IMR-90 (cell line): ENCODE measurements at regions not wholly inside any gene's neighbourhood (a gene's known extent, or its start where the extent isn't known, plus 50 kb on each side); places are given as distances from the start of the nearest gene placed in this dataset.

Experiments used
- ATAC-seq: fragments of 200-7000 bp; cut with Tn5 transposase; 2 replicates; pipeline ENCODE4 v1.9.1; 2020; ENCODE audit warnings: low read depth, mild to moderate bottlenecking, moderate library complexity
- BruUV-seq: library from RNA; stranded (reverse); fragments of 400-500 nt; replicated peaks from 2 replicates; lab custom pipeline; 2021; lab: Mats Ljungman, UMichigan
- CTCF ChIA-PET: fragments of 300-600 bp; formaldehyde crosslinking; extraction: SDS; loops from one replicate; lab custom pipeline; 2021; ENCODE audit warnings: antibody characterized with exemption; lab: Yijun Ruan, JAX
- POLR2A ChIA-PET: fragments of 300-600 bp; sonication (Branson Sonifier 250); formaldehyde crosslinking; loops from one replicate; lab custom pipeline; 2022; ENCODE audit warnings: antibody characterized with exemption; ENCODE audit not compliant: unreplicated experiment; lab: Charles Lee
- DNase-seq: peaks from one replicate; pipeline ENCODE4 v3.0.0; 2013
- H2AFZ ChIP-seq: replicated peaks from 2 replicates; pipeline ENCODE3; 2013; ENCODE audit warnings: low read length, mild to moderate bottlenecking; ENCODE audit not compliant: poor library complexity
- H2AK5ac ChIP-seq: 2 replicates; pipeline ENCODE4 v1.6.1; 2013; ENCODE audit warnings: low read depth, low read length, inconsistent platforms
- H2AK9ac ChIP-seq: replicated peaks from 2 replicates; pipeline ENCODE3; 2013; ENCODE audit warnings: mild to moderate bottlenecking, low read depth, low read length, moderate library complexity; ENCODE audit not compliant: poor library complexity
- H2BK120ac ChIP-seq: 2 replicates; pipeline ENCODE4 v1.6.1; 2013; ENCODE audit warnings: low read depth, low read length, inconsistent platforms
- H2BK15ac ChIP-seq: 3 replicates; pipeline ENCODE4 v1.6.1; 2013; ENCODE audit warnings: low read depth, low read length, inconsistent platforms
- H2BK20ac ChIP-seq: 2 replicates; pipeline ENCODE4 v1.6.1; 2013; ENCODE audit warnings: low read depth, mild to moderate bottlenecking, inconsistent platforms, low read length, moderate library complexity
- H2BK5ac ChIP-seq: 2 replicates; pipeline ENCODE4 v1.6.1; 2013; ENCODE audit warnings: mild to moderate bottlenecking, low read depth, low read length, inconsistent platforms; ENCODE audit not compliant: poor library complexity, severe bottlenecking
- H3K14ac ChIP-seq: replicated peaks from 2 replicates; pipeline ENCODE4 v1.6.1; 2013; ENCODE audit warnings: low read depth, low read length, inconsistent platforms
- H3K18ac ChIP-seq: 2 replicates; pipeline ENCODE4 v1.6.1; 2013; ENCODE audit warnings: low read depth, low read length, control low read depth
- H3K23ac ChIP-seq: 2 replicates; pipeline ENCODE4 v1.6.1; 2013; ENCODE audit warnings: low read depth, low read length, inconsistent platforms
- H3K27ac ChIP-seq: 2 replicates; pipeline ENCODE4 v1.5.1; 2013; ENCODE audit warnings: mild to moderate bottlenecking, control low read depth, low read length; ENCODE audit not compliant: insufficient read depth
- H3K27me3 ChIP-seq: 2 replicates; pipeline ENCODE4 v1.6.1; 2013; ENCODE audit warnings: low read length; ENCODE audit not compliant: control insufficient read depth, insufficient read depth
- H3K36me3 ChIP-seq: 2 replicates; pipeline ENCODE4 v1.6.1; 2013; ENCODE audit warnings: low read length, mixed read lengths; ENCODE audit not compliant: control insufficient read depth, insufficient read depth
- H3K4ac ChIP-seq: 2 replicates; pipeline ENCODE4 v1.6.1; 2013; ENCODE audit warnings: low read depth, low read length, inconsistent platforms
- H3K4me1 ChIP-seq: 2 replicates; pipeline ENCODE4 v1.6.1; 2013; ENCODE audit warnings: low read length, mixed read lengths; ENCODE audit not compliant: control insufficient read depth, insufficient read depth
- H3K4me2 ChIP-seq: 2 replicates; pipeline ENCODE4 v1.6.1; 2013; ENCODE audit warnings: low read depth, mild to moderate bottlenecking, control low read depth, low read length, moderate library complexity
- H3K4me3 ChIP-seq: 2 replicates; pipeline ENCODE4 v1.5.1; 2013; ENCODE audit warnings: low read depth, mild to moderate bottlenecking, control low read depth, low read length, moderate library complexity; ENCODE audit not compliant: insufficient read depth
- H3K56ac ChIP-seq: 2 replicates; pipeline ENCODE4 v1.6.1; 2013; ENCODE audit warnings: low read length, inconsistent platforms; ENCODE audit not compliant: insufficient read depth; ENCODE audit errors: extremely low read depth
- H3K79me1 ChIP-seq, 2 experiments: 2 replicates each; pipeline ENCODE4 v1.6.1; 2013; ENCODE audit warnings: low read length in 2 of 2, inconsistent platforms in 1 of 2, low read depth in 1 of 2
- H3K9ac ChIP-seq: 2 replicates; pipeline ENCODE4 v1.6.1; 2013; ENCODE audit warnings: low read depth, low read length, control low read depth
- H3K9me1 ChIP-seq: 2 replicates; pipeline ENCODE4 v1.6.1; 2013; ENCODE audit warnings: low read length, inconsistent platforms; ENCODE audit not compliant: insufficient read depth
- H3K9me3 ChIP-seq: 2 replicates; pipeline ENCODE4 v1.6.1; 2013; ENCODE audit warnings: low read length; ENCODE audit not compliant: control insufficient read depth, insufficient read depth
- H4K20me1 ChIP-seq: 2 replicates; pipeline ENCODE4 v1.6.1; 2013; ENCODE audit warnings: low read length, inconsistent platforms; ENCODE audit not compliant: insufficient read depth
- H4K5ac ChIP-seq: 2 replicates; pipeline ENCODE4 v1.6.1; 2013; ENCODE audit warnings: mild to moderate bottlenecking, low read depth, low read length, control low read depth
- H4K8ac ChIP-seq, 2 experiments: 2 replicates each; pipeline ENCODE4 v1.6.1; 2013; ENCODE audit warnings: low read depth in 2 of 2, low read length in 2 of 2, control low read depth in 1 of 2, inconsistent platforms in 1 of 2
- H4K91ac ChIP-seq: 2 replicates; pipeline ENCODE4 v1.6.1; 2013; ENCODE audit warnings: low read depth, low read length, inconsistent platforms; ENCODE audit not compliant: insufficient read depth
- BHLHE40 ChIP-seq: fragments of 150-350 bp; IDR thresholded peaks from 2 replicates; pipeline ENCODE4 v1.6.1; 2016; ENCODE audit warnings: mild to moderate bottlenecking, low read depth, low read length
- CHD1 ChIP-seq: IDR thresholded peaks from 2 replicates; pipeline ENCODE4 v1.6.1; 2012; ENCODE audit warnings: low read depth, low read length, improper control_type of control experiment
- ELK1 ChIP-seq: fragments of 150-350 bp; IDR thresholded peaks from 2 replicates; pipeline ENCODE4 v1.6.1; 2016; ENCODE audit warnings: low read depth, mild to moderate bottlenecking, low read length, moderate library complexity, borderline replicate concordance
- MAFK ChIP-seq: IDR thresholded peaks from 2 replicates; pipeline ENCODE4 v1.6.1; 2012; ENCODE audit warnings: low read depth, low read length, improper control_type of control experiment
- MXI1 ChIP-seq: IDR thresholded peaks from 2 replicates; pipeline ENCODE4 v1.6.1; 2012; ENCODE audit warnings: low read depth, mild to moderate bottlenecking, low read length, moderate library complexity, borderline replicate concordance
- NFE2L2 ChIP-seq: fragments of 150-350 bp; IDR thresholded peaks from 2 replicates; pipeline ENCODE4 v1.6.1; 2016; ENCODE audit warnings: low read depth, mild to moderate bottlenecking, low read length
- SMC3 ChIP-seq: fragments of 150-350 bp; IDR thresholded peaks from 2 replicates; pipeline ENCODE4 v1.6.1; 2016; ENCODE audit warnings: low read depth, mild to moderate bottlenecking, antibody characterized with exemption, low read length, moderate library complexity
- USF2 ChIP-seq: fragments of 150-350 bp; IDR thresholded peaks from 2 replicates; pipeline ENCODE4 v1.6.1; 2017; ENCODE audit warnings: mild to moderate bottlenecking, antibody characterized with exemption, low read length, low read depth
- WGBS, 2 experiments: methylation state at CpG; one replicate each; pipeline versions ENCODE4 v1.1.5 to v1.1.7; 2013; ENCODE audit warnings: missing lambda C conversion rate in 2 of 2; ENCODE audit not compliant: insufficient read length in 1 of 2; ENCODE audit errors: extremely low coverage in 2 of 2; 5-methylcytosine and 5-hydroxymethylcytosine counted together
- dilution Hi-C: fragments of 300-500 bp; cut with HindIII; formaldehyde crosslinking; loops from one replicate; pipeline ENCODE4 v1.14.3; 2018; ENCODE audit warnings: low sequenced_read_pairs; ENCODE audit not compliant: unreplicated experiment
- in situ Hi-C: fragments of 300-500 bp; cut with MboI; formaldehyde crosslinking; loops from 3 replicates; pipeline ENCODE4 v1.14.3; 2019; ENCODE audit warnings: low sequenced_read_pairs, inconsistent platforms, mixed read lengths
- intact Hi-C: fragments of 100-400 bp; cut with micrococcal nuclease; formaldehyde crosslinking; loops from 2 replicates; pipeline ENCODE4 v1.10.0; 2022

GRCh38 chr6:56758553-56758952 lies 115.9 kb upstream of the DST start:
- CTCF ChIA-PET, result interaction anchor here (0.6 to 2.2 kb wide), 3 partner anchors 14 to 114 kb away, joined by 3 to 9 read pairs (median 8); no protein-coding TSS in a partner anchor
- WGBS, 2 experiments, result no CpG with 5 or more reads among the region's 2 CpGs
- POLR2A ChIA-PET, result no interaction called here
- Histone ChIP-seq H4K20me1 (peaks cover 34% of the 10 kb centered on the region), H4K91ac (peak overlapping the region; percentile 29; the same call in 1 of the 2 replicates), H3K23ac (peak overlapping the region; percentile 3; the same call in 1 of the 2 replicates), H3K14ac (no peak overlapping the region; the same call in 1 of the 2 replicates), H3K9me3 (no peaks in the 10 kb centered on the region), H4K5ac (no peak overlapping the region), H3K4me3 (no peak overlapping the region), H3K4me2 (no peak overlapping the region), H2AFZ (no peak overlapping the region), H2AK5ac (peak overlapping the region; percentile 75), H3K36me3 (no peaks in the 10 kb centered on the region), H2AK9ac (peak overlapping the region; percentile 2), H3K27ac (peak overlapping the region; percentile 3; the same call in 1 of the 2 replicates), H3K79me1 (peaks cover 16 to 72% of the 10 kb centered on the region in 2 experiments), H3K56ac (no peak overlapping the region), H3K9ac (no peak overlapping the region), H3K4me1 (peaks cover 24% of the 10 kb centered on the region), H4K8ac (peak overlapping the region in 1 of 2 experiments; percentile 8; a peak in 1 of 4 replicates), H3K4ac (peak overlapping the region; percentile 7), H2BK120ac (0 out of 2 replicates have a peak overlapping the region, but pooled peaks have one; percentile 16), H2BK15ac (0 out of 3 replicates have a peak overlapping the region, but pooled peaks have one; percentile 14), H2BK20ac (peak overlapping the region; percentile 0; the same call in 1 of the 2 replicates), H2BK5ac (peak overlapping the region; percentile 90), H3K27me3 (no peaks in the 10 kb centered on the region), H3K18ac (peak overlapping the region; percentile 22; the same call in 1 of the 2 replicates), H3K9me1 (peaks cover 23% of the 10 kb centered on the region)
- in situ Hi-C loops (no loop called here), dilution Hi-C loops (no loop called here), intact Hi-C loops (loop anchor here (5.0 kb wide), 2 partner anchors 84 to 401 kb away; no protein-coding TSS in a partner anchor)
- no TSS peak for BruUV-seq
- TF ChIP-seq MXI1 (no peak), NFE2L2 (no peak), ELK1 (no peak), SMC3 (no peak), MAFK (no peak), CHD1 (no peak), USF2 (no peak), BHLHE40 (no peak)
- ATAC-seq (no peak), DNase-seq (no peak)
